Brain pericyte (primary cell): ENCODE measurements at regions not wholly inside any gene's neighbourhood (a gene's known extent, or its start where the extent isn't known, plus 50 kb on each side); places are given as distances from the start of the nearest gene placed in this dataset.

Experiments
- DNase-seq: peaks from one replicate; pipeline ENCODE4 v3.0.0-alpha.2; 2012; ENCODE audit warnings: low read depth, low spot score

- no peak for DNase-seq
Observed at GRCh38 chr3:81279481-81280379, 481.7 kb downstream of the GBE1 start.

- no peak for DNase-seq
Observed at GRCh38 chr3:81277853-81278252, 483.6 kb downstream of the GBE1 start.

- no peak for DNase-seq
Observed at GRCh38 chr3:81274671-81275070, 486.8 kb downstream of the GBE1 start.

- no peak for DNase-seq
Observed at GRCh38 chr3:81270603-81271379, 490.7 kb downstream of the GBE1 start.

- DNase-seq = no peak
Observed at GRCh38 chr3:81268526-81268925, 492.9 kb downstream of the GBE1 start.

GRCh38 chr3:81261996-81262395, 499.4 kb downstream of the GBE1 start:
- DNase-seq = no peak

GRCh38 chr3:81255463-81255862, 506.0 kb downstream of the GBE1 start:
- DNase-seq = no peak

GRCh38 chr3:81251096-81251495, 510.3 kb downstream of the GBE1 start:
- no peak for DNase-seq

- DNase-seq = no peak
Observed at GRCh38 chr3:81249540-81250029, 511.9 kb downstream of the GBE1 start.

- DNase-seq = no peak
Observed at GRCh38 chr3:81245501-81245900, 515.9 kb downstream of the GBE1 start.

GRCh38 chr3:81245043-81245442, 516.4 kb downstream of the GBE1 start:
- no peak for DNase-seq

GRCh38 chr3:81244231-81244630, 517.2 kb downstream of the GBE1 start:
- no peak for DNase-seq

- no peak for DNase-seq
Observed at GRCh38 chr3:81242871-81243270, 518.6 kb downstream of the GBE1 start.

- no peak for DNase-seq
Observed at GRCh38 chr3:81237181-81237580, 524.3 kb downstream of the GBE1 start.

GRCh38 chr3:81218023-81218422, 543.4 kb downstream of the GBE1 start:
- DNase-seq = no peak

GRCh38 chr3:81217101-81217500, 544.3 kb downstream of the GBE1 start:
- no peak for DNase-seq

GRCh38 chr3:81216192-81216591, 545.3 kb downstream of the GBE1 start:
- no peak for DNase-seq

GRCh38 chr3:81214631-81215030, 546.8 kb downstream of the GBE1 start:
- no peak for DNase-seq

GRCh38 chr3:81199587-81199986, 561.9 kb downstream of the GBE1 start:
- no peak for DNase-seq

GRCh38 chr3:81198756-81199155, 562.7 kb downstream of the GBE1 start:
- DNase-seq = no peak

GRCh38 chr3:81198216-81198615, 563.2 kb downstream of the GBE1 start:
- no peak for DNase-seq

GRCh38 chr3:81197386-81197785, 564.1 kb downstream of the GBE1 start:
- no peak for DNase-seq

GRCh38 chr3:81195478-81195877, 566.0 kb downstream of the GBE1 start:
- DNase-seq = no peak
